ENCODE measurements at regions not wholly inside any gene's neighbourhood (a gene's known extent, or its start where the extent isn't known, plus 50 kb on each side); places are given as distances from the start of the nearest gene placed in this dataset.

DNA sequence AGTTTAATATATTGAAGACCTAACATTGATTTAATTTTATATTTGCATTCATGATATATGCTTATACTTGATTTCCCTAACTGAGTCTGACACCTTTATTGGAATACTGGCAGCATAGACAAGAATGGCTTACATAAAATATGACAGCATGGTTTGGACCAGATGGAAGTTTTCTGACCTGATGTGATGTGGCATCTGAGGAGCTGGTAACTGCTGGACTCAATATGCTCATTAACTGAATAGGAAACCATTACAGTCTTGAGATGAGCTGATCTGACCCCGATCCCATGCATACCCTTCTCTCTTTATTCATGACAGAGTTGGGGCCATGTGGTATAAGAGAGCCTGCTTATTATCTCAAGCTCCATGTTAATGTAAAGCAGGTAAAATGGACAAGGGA, 604.8 kb upstream of the SEL1L start:
- no peak for DNase-seq (ENCODE audit: low spot score)

DNA sequence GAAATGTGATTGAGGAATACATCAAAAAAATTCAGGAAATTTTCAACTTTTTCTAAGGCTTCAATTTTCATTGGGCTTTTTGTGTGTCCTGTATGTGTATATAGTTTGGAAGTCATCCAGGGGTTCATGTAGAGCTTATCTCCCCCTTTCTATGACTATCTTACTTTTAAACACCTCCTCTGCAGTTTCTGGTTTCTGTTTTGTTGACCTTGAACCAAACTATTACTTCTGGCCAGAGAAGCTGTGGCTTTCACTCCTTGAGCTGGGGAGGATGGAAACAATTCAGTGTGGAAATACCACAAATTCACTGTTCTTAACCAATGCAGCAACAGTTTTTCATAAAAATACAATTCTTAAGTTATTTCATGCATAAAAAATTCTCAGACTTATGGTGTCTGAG, 613.2 kb upstream of the SEL1L start:
- no peak for DNase-seq (ENCODE audit: low spot score)

GRCh38 chr14:82153689-82154088, 620.0 kb upstream of the SEL1L start:
- no peak for DNase-seq (ENCODE audit: low spot score)

DNA sequence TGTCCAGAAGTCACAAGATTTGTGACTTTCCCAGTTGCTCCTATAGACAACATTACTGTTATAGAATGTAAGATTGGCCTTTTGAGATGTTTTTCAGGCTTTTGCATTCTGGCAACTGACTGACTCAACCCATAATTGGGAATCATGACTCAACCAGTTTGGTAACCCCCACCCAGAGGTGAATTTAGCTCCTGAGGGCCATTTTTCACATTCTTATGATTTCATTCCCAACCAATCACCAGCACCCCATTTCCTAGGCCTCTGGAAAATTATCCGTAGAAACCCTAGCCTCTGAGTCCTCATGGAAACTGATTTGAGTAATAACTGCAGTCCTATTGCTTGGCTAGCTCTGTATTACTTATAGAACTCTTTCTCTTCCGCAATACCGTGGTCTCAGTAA, 626.0 kb upstream of the SEL1L start:
- no peak for DNase-seq (ENCODE audit: low spot score)

- DNase-seq (ENCODE audit: low spot score), result no peak
These were observed 646.5 kb upstream of the SEL1L start for GRCh38 chr14:82180139-82180538.

GRCh38 chr14:82182646-82183045, 649.0 kb upstream of the SEL1L start:
- DNase-seq (ENCODE audit: low spot score), result no peak

GRCh38 chr14:82190742-82191141, 657.1 kb upstream of the SEL1L start:
- no peak for DNase-seq (ENCODE audit: low spot score)

GRCh38 chr14:82192387-82192786, 658.7 kb upstream of the SEL1L start:
- DNase-seq (ENCODE audit: low spot score), result no peak

DNA sequence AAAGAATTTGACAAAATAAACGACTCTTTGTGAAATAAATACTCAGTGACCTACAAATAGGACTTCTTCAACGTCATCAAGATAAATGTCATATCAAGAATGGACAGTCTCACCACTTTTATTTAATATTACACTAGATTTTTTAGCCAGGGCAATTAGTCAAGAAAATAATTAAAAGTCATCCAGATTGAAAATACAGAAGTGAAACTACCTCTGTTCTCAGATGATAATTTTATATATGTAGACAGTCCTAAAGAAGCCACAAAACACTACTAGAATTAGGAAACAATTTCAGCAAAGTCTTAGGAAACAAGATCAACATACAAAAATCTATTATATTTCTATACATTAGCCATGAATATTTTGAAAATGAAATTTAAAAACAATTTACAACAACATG, 689.6 kb upstream of the SEL1L start:
- DNase-seq (ENCODE audit: low spot score), result no peak

- DNase-seq (ENCODE audit: low spot score), result no peak
These were observed 691.0 kb upstream of the SEL1L start for GRCh38 chr14:82224610-82225009.

- DNase-seq (ENCODE audit: low spot score), result no peak
These were observed 697.1 kb upstream of the SEL1L start for GRCh38 chr14:82230748-82231147.

DNA sequence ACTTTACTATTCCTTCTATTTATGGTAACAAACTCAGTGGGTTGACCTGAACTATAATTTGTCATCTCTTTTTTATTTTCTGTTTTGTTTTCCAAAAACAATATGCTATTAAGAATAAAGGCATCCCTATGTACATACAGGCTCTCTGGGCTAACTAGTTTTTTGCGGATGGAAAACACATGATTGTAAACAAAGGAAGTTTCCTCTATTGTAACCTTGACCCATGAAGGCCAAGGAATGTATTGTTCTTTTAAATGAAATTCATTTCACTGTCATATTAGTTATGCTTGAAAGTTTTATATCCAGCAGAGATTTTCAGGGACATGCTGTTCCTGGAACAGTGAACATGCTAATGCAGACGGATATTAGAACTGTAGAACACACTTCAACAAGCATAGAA, 705.0 kb upstream of the SEL1L start:
- DNase-seq (ENCODE audit: low spot score), result no peak

DNA sequence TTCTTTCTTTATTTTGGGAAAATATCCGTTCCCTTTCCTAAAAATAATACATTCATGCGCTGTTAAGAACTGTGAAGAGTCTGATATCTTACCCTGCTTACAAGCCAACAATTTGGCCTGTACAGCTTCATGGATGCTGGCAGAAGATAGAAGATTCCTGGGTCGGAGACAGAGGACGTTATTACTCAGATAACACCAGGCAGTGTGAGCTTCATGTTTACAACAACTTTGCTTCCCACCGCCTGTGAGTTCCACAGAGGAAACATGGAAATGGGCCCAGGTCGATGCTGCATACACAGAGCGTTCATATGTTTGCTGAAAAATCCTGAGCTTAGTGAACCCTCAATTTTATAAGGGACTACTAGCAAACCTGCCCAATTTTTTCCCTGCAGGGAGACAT, 705.6 kb upstream of the SEL1L start:
- DNase-seq (ENCODE audit: low spot score), result no peak

DNA sequence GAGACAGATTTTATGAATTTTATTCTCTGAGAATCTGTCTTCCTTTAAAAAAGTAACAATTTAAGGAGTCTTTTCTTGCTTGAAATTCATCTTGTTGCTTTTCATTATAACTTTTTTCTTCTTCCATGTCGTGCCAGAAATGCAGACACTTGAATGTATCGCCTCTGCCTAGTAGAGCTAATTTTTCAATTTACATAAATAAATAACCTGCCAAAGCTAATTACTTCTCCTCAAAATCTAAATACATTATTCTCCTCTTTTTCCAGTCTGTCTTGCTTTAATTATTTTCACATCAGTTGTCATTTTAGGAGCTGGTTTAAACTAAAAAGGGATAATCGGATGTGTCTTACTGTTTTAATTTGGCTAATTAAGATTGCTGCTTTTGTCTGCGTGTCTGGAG, 711.1 kb upstream of the SEL1L start:
- no peak for DNase-seq (ENCODE audit: low spot score)

GRCh38 chr14:82251494-82251893, 717.8 kb upstream of the SEL1L start:
- DNase-seq (ENCODE audit: low spot score), result no peak

DNA sequence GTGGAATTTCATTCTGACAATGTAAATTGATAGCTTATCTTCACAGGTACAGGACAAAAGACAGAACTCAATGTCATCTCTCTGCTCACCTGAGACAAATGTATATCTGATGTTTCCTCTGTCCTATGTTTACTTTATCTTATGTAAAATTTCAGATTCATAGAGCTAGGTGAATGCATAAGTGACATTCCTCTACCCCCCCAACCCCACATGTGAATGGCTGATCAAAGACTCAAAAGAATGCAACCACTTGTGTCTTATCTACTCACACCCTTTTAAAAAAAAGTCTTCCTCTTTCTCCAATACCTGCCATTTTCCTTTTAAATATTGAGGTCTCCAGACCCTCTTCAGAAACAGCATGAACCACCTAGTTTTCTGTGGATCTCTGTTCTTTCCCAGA, 736.6 kb upstream of the SEL1L start:
- no peak for DNase-seq (ENCODE audit: low spot score)

- DNase-seq (ENCODE audit: low spot score), result no peak
These were observed 765.2 kb upstream of the SEL1L start for GRCh38 chr14:82298811-82299210.

GRCh38 chr14:82309199-82309598, 775.5 kb upstream of the SEL1L start:
- no peak for DNase-seq (ENCODE audit: low spot score)

GRCh38 chr14:82313889-82314288, 780.2 kb upstream of the SEL1L start:
- no peak for DNase-seq (ENCODE audit: low spot score)

GRCh38 chr14:82328442-82328841, 794.8 kb upstream of the SEL1L start:
- DNase-seq (ENCODE audit: low spot score), result no peak

DNA sequence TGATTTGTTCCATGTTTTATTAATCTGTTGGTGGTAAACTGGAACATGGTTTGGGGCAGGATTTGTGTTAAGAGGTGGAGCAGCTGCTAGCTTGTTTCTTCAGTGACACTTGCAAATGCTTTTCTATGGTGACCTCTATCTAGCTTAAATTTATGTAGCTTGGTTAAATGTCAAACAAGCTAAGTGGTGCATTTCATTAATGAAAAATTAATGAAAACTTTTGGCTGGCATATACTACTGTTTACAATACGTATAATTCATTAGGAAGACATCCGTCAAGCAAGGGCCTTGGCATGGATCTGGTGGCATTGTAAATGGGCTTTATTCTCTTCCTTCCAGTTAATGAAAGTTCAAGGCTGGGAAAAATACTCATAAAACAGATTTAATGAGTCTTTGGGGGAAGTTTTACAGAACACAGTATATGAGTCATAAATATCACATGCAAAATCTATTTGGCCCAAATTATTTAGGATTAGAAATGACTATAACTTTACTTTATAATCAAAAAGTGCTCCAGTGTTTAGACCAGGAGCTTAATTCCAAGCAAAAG, 807.7 kb upstream of the SEL1L start:
- no peak for DNase-seq (ENCODE audit: low spot score)

DNA sequence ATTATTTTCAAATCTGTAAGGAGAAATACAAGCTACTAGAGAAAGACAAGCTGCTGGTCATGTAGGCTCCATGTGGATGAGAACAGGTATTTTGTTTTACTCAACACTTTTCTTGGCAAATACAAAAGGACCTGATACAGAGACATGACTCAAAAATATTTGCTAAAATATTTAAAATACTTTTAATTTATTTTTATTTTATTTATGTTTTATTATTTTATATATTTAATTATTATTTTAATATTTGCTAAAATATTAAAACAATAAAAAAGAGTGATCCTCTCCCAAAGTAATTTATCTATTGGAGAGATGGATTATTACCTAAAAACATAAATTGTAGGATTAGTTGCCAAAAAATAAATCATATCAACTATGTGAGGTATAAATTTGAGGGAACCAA, 808.9 kb upstream of the SEL1L start:
- DNase-seq (ENCODE audit: low spot score), result no peak

DNA sequence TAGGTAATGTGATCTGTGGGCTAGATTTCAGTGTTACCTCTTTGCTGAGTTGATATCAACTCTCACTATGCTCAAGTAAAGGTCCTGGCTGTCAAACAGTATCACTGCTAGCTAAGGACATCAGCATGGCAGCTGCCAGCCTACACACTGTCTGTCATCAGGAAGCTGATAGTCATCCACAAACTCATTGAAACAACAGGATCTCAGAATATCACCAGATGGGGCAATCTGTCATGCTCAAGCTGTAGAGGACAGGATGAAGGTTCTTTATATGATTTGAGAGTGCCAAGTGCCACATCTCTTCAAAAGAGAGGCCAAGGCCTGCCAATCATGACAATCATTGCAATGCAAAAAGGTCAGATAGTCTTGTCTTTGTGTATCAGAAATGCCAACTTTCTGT, 811.5 kb upstream of the SEL1L start:
- DNase-seq (ENCODE audit: low spot score), result no peak

- no peak for DNase-seq (ENCODE audit: low spot score)
These were observed 820.5 kb upstream of the SEL1L start for GRCh38 chr14:82354126-82354525.

DNA sequence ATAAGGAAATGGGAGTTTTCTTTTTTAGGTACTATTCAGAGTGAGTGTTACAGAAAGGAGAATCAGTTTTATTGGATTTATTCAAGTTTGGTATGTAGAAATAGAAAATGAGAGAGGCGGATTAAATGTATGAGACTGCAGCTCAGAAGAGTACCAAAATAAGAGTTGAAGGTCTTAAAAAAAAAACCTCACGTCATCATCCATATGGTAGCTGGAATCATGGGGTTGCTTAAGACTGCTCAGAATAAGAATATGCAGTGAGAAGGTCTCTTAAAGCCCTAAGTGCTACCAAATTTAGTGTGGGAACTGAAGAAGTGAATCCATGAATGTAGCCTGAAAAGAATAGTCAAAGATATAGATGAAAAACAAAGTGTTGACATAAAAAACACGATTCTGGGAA, 825.5 kb upstream of the SEL1L start:
- no peak for DNase-seq (ENCODE audit: low spot score)
